ENCODE measurements at regions not wholly inside any gene's neighbourhood (a gene's known extent, or its start where the extent isn't known, plus 50 kb on each side); places are given as distances from the start of the nearest gene placed in this dataset.

GRCh38 chr2:71826826-71827523, 320.7 kb downstream of the CYP26B1 start (continued):
- TF ChIP-seq, protein P1, sequence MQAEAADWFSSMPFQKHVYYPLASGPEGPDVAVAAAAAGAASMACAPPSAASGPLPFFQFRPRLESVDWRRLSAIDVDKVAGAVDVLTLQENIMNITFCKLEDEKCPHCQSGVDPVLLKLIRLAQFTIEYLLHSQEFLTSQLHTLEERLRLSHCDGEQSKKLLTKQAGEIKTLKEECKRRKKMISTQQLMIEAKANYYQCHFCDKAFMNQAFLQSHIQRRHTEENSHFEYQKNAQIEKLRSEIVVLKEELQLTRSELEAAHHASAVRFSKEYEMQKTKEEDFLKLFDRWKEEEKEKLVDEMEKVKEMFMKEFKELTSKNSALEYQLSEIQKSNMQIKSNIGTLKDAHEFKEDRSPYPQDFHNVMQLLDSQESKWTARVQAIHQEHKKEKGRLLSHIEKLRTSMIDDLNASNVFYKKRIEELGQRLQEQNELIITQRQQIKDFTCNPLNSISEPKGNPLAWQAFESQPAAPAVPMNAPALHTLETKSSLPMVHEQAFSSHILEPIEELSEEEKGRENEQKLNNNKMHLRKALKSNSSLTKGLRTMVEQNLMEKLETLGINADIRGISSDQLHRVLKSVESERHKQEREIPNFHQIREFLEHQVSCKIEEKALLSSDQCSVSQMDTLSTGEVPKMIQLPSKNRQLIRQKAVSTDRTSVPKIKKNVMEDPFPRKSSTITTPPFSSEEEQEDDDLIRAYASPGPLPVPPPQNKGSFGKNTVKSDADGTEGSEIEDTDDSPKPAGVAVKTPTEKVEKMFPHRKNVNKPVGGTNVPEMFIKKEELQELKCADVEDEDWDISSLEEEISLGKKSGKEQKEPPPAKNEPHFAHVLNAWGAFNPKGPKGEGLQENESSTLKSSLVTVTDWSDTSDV (CRISPR knock-in tag; IDR thresholded peaks at IDR 0.05), result no peak

- no peak overlapping the region for H3K4me3 ChIP-seq (replicated peaks in 1 of 3; ENCODE audit: insufficient read depth in 1 of 3, low read depth in 2 of 3, low read length in 3 of 3)
- DNase-seq (ENCODE audit: low spot score) (no peak), FAIRE-seq (no peak), ATAC-seq (no peak)
- H3K79me2 ChIP-seq (ENCODE audit: insufficient read depth, low read length), result no peaks in the 10 kb centered on the region
- in situ Hi-C loops (cut with HindIII; ENCODE audit: extremely low pct_ligation_motif_present, low pct_unique_long_range_greater_than_20kb) (no loop called here), intact Hi-C loops (cut with micrococcal nuclease; ENCODE audit: unreplicated experiment) (no loop called here)
- H3K9me3 ChIP-seq (ENCODE audit: low read length), result no peaks in the 10 kb centered on the region
- POLR2A ChIA-PET, result no interaction called here
- no peak for TF ChIP-seq CCDC6 (CRISPR knock-in tag; IDR thresholded peaks at IDR 0.05)
- TF ChIP-seq REL (CRISPR knock-in tag; conservative IDR thresholded peaks at IDR 0.05), result no peak
- no peak for TF ChIP-seq ZSCAN20 (CRISPR knock-in tag; IDR thresholded peaks at IDR 0.05; ENCODE audit: borderline replicate concordance)
- TF ChIP-seq U2AF2 (IDR thresholded peaks at IDR 0.05; ENCODE audit: low read depth, low read length), result no peak
- TF ChIP-seq MTA3 (CRISPR knock-in tag; IDR thresholded peaks at IDR 0.05), result no peak
- no peak for TF ChIP-seq TCF7 (IDR thresholded peaks at IDR 0.05; ENCODE audit: low read depth)
- TF ChIP-seq NFE2 (CRISPR knock-in tag; IDR thresholded peaks at IDR 0.05), result no peak
- TF ChIP-seq ARNT2 (CRISPR knock-in tag; IDR thresholded peaks at IDR 0.05; ENCODE audit: low read depth), result no peak
- TF ChIP-seq MAFK (conservative IDR thresholded peaks at IDR 0.05 in 1 of 2, IDR thresholded peaks at IDR 0.05 in 1 of 2; ENCODE audit: low read length in 2 of 2), result no peak
- TF ChIP-seq ZNF891 (CRISPR knock-in tag; IDR thresholded peaks at IDR 0.05), result no peak
- TF ChIP-seq ZBTB20 (CRISPR knock-in tag; IDR thresholded peaks at IDR 0.05; ENCODE audit: borderline replicate concordance, low read depth), result no peak
- TF ChIP-seq SP140L (CRISPR knock-in tag; IDR thresholded peaks at IDR 0.05; ENCODE audit: borderline replicate concordance), result no peak
- no peak for TF ChIP-seq MTERF4 (CRISPR knock-in tag; IDR thresholded peaks at IDR 0.05)
- TF ChIP-seq MATR3 (CRISPR knock-in tag; IDR thresholded peaks at IDR 0.05), result no peak
- no peak for TF ChIP-seq ZBTB7A (CRISPR knock-in tag; IDR thresholded peaks at IDR 0.05)
- TF ChIP-seq ZNF614 (CRISPR knock-in tag; IDR thresholded peaks at IDR 0.05; ENCODE audit: borderline replicate concordance), result no peak
- TF ChIP-seq ZNF709 (CRISPR knock-in tag; IDR thresholded peaks at IDR 0.05), result no peak
- TF ChIP-seq MXD3 (CRISPR knock-in tag; IDR thresholded peaks at IDR 0.05), result no peak
- peaks cover 2 to 32% of the 10 kb centered on the region in 2 experiments; a peak in 3 of 5 replicates for H3K27me3 ChIP-seq (ENCODE audit: control insufficient read depth in 1 of 2, insufficient read depth in 2 of 2, low read length in 2 of 2)
- H2AFZ ChIP-seq (ENCODE audit: low read length), result no peak overlapping the region
- no peak overlapping the region for H3K9ac ChIP-seq (ENCODE audit: insufficient read depth, low read depth, low read length)
- no peak overlapping the region for H3K27ac ChIP-seq (ENCODE audit: extremely low read length, insufficient read depth, low read length)
- WGBS (ENCODE audit: low lambda C conversion rate), result 0% methylated on average over 3 of the region's 3 CpGs
- H4K20me1 ChIP-seq (ENCODE audit: insufficient read depth, low read length), result no peaks in the 10 kb centered on the region
- no peaks in the 10 kb centered on the region for H3K36me3 ChIP-seq (replicated peaks in 1 of 2; ENCODE audit: control insufficient read depth in 1 of 2, insufficient read depth in 2 of 2, low read length in 2 of 2)
- CTCF ChIA-PET (ENCODE audit: low intra/inter-chr PET ratio, low total read pairs), result no interaction called here
- H3K4me1 ChIP-seq (ENCODE audit: insufficient read depth, low read length), result no peaks in the 10 kb centered on the region
- no TSS peak for BruUV-seq (replicated peaks)
- H3K4me2 ChIP-seq (ENCODE audit: low read depth, low read length), result no peak overlapping the region
These were observed 321.4 kb downstream of the CYP26B1 start for GRCh38 chr2:71826299-71826698.

Data from HepG2 (cell line).